HG02798 (cell line): ENCODE measurements at regions not wholly inside any gene's neighbourhood (a gene's known extent, or its start where the extent isn't known, plus 50 kb on each side); places are given as distances from the start of the nearest gene placed in this dataset.

Source experiments
- ATAC-seq: cut with Tn5 transposase; IDR thresholded peaks from one replicate; pipeline ENCODE4 v1.9.1; 2021; ENCODE audit warnings: mild to moderate bottlenecking; ENCODE audit not compliant: unreplicated experiment, poor library complexity

DNA sequence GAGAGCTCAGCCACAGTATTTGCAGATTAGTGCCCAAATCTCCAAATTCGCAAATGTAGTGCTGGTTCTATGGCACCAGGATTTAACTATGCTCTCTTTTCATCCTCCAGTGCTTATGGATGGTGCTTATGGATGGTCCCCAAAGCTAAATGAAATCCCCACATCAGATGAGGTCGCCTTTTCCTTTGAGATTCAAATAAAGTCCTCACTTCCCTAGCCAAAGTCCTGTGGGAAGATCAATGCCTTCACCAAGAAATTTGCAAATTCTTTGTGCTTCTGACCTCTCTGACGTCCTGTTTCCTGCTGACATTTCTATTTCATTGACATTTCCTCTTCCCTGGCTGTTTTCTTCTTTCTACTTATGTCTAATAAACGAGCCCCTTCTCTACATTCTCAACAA is 1077.0 kb upstream of the C9orf72 start:
- no peak for ATAC-seq

DNA sequence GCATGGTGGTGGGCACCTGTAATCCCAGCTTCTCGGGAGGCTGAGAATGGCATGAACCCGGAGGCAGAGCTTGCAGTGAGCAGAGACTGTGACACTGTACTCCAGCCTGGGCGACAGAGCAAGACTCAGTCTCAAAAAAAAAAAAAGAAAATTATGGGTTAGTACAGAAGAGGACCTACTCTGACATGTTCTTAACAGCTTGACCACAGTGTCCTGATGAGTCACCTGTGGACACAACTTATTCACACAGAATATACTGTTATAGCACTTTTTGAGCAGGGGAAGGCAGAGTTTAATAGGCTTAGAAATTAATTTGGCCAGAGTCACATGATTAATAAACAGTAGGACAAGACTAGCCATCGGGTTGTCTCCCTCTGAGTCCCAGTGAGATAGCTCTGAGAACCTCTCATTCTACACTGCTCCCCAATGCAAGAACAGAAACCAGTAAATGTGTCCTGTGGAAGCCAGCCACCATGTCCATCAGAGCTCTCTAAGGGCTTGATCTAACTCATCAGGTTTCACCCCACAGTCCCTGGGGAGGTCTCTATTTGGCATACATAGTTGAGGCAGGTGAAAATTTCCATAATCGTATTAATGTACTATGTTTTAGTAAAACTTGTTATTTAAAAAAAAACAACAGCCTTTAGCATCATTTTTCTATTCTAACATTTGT is 1077.9 kb upstream of the C9orf72 start:
- ATAC-seq: no peak

DNA sequence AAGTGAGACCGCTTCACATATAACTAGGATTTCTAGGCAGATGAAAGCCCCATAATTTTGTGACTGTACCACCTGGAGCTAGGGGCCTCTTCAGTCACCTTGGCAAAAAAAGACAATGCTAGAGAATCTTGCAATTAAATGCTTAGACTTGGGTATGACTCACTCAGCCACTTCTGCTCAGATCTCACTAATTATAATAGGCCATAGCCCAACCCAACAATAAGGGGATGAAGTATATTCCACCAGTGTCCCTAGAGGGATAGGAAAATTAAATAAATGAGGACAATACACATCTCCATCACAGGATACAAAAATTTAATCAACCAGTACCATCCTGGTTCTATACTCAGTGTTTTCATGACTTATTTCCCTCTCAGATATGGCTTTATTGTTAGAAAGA is 1079.9 kb upstream of the C9orf72 start:
- ATAC-seq: no peak

- ATAC-seq: no peak
Observed at GRCh38 chr9:28656727-28657126, 1083.4 kb upstream of the C9orf72 start.

GRCh38 chr9:28661853-28662252 is 1088.6 kb upstream of the C9orf72 start:
- no peak for ATAC-seq

GRCh38 chr9:28662675-28663074 is 1089.4 kb upstream of the C9orf72 start:
- ATAC-seq: no peak

DNA sequence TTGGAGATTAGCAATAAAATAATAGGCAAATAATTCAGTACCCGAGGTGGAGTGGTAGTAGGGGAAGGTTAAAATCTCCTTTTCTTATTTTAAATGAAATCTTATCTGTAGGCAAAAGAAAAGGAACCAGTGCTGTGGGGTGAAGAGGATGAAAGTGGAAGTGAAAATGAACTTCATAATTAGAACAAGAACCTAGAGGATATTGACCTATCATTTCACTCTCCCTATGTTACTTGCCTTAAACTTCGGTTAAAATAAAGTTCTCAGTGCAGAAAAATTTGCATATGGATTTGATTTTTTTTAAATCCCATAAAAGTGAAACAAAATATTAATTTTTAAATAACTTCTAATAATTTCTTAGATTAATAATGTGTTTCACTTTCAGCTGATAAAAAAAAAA is 1094.9 kb upstream of the C9orf72 start:
- ATAC-seq: peak; percentile 68

DNA sequence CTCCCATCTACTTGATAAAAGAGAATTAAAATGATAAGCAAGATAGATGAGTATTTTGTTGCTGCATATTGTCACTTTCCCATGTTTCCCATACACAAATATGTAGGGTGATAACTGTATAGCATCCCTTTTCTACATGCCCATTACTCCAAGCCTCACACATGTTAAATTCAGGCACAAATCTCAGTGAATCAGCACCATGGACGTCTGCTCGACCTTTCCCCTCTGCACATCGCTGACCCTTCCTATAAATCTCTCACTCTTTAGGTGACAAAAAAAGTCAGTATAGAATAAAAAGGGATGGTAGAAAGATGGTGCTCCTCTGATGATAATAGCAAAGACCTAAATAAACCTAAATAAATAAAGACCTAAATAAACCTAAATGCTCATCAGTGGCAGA is 1097.7 kb upstream of the C9orf72 start:
- no peak for ATAC-seq

- ATAC-seq: no peak
Observed at GRCh38 chr9:28678097-28678496, 1104.8 kb upstream of the C9orf72 start.

GRCh38 chr9:28688172-28688571 is 1114.9 kb upstream of the C9orf72 start:
- no peak for ATAC-seq

GRCh38 chr9:28692012-28692411 is 1118.7 kb upstream of the C9orf72 start:
- no peak for ATAC-seq

- no peak for ATAC-seq
Observed at GRCh38 chr9:28696960-28697359, 1123.7 kb upstream of the C9orf72 start.

- ATAC-seq: no peak
Observed at GRCh38 chr9:28699632-28700031, 1126.4 kb upstream of the C9orf72 start.

- ATAC-seq: no peak
Observed at GRCh38 chr9:28707616-28708015, 1134.3 kb upstream of the C9orf72 start.

GRCh38 chr9:28714188-28714587 is 1140.9 kb upstream of the C9orf72 start:
- ATAC-seq: no peak

DNA sequence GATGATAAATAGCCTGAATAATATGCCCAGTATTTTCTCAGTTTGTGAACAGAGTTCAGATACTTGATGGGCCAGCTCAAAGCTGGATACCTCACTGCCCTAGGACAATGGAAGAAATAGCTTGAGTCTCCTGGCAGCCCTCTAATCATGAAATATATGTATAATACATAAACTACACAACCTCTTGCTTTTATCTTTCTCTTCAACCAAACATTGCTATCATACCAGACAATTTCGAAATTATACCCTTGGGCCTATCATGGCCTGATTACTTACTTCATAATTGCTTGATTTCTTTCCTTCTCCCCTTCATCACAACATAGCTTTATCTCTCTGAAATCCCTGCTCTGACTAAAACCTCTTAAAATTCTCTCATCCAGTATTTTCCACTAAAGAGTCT is 1144.9 kb upstream of the C9orf72 start:
- no peak for ATAC-seq

GRCh38 chr9:28720746-28721145 is 1147.5 kb upstream of the C9orf72 start:
- no peak for ATAC-seq

DNA sequence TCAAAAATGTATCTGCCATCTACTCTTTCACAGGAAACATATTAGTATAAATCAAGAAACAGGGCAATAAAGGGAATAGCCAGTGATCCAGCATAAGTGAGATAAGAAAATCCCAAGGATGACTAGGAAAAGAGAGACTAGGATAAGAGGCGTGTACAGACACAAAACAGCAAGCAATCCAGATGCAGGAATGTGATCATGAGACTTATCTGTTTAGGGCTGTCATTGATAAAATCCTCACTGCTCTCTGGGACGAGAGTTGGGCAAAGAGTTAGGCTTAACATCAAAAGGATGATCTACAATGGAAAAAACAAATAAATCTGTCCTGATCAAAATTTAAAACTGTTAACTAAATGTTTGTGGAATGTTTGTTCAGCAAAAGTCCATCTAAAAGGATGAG is 1156.8 kb upstream of the C9orf72 start:
- no peak for ATAC-seq

- no peak for ATAC-seq
Observed at GRCh38 chr9:28735738-28736342, 1162.6 kb upstream of the C9orf72 start.

DNA sequence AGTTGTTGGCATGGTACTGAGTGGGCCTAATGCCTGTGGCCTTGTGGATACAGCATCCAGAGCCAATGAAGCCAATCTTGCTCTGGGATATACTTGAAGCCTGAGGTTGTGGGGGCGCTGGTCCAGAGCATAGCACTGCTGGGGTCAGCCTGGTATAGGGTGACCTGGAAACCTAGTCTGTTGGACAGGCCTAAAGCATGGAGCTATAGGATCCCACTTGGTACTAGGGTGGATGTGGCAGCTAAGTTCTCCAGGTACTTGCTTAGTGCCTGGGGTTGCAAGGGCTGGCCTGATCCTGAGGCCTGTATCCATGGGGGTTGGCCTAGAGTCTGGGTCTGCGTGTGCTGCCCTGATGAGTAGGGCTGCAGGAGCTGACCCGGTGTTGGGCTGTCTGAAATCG is 1168.2 kb upstream of the C9orf72 start:
- no peak for ATAC-seq

DNA sequence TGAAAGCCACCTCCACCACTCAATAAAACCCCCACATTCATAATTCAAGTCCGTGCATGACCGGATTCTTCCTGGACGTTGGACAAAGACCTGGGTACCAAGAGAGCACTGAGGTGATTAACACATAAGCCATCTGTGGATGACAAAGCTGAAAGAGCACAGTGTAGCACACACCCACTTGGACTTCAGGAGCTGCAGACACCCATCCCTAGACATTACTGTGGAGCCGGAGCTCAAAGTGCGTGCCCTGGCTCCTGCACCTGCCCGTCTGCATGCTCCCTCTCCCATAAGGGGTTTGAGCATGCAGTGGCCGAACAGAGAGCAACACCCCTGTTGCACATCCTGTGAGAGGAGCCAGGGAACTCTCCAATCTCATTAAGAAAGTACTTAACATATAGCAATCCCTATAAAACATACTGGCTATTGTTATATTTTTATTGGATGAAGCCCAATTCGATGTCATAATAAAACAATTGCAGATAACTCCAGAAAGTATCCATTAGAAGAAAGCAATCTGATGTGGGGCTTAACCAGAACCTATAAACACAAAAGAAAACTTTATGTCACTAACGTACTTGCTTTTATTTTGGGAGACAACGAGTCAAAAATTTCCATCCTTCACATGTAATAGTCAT is 1174.2 kb upstream of the C9orf72 start:
- ATAC-seq: no peak

DNA sequence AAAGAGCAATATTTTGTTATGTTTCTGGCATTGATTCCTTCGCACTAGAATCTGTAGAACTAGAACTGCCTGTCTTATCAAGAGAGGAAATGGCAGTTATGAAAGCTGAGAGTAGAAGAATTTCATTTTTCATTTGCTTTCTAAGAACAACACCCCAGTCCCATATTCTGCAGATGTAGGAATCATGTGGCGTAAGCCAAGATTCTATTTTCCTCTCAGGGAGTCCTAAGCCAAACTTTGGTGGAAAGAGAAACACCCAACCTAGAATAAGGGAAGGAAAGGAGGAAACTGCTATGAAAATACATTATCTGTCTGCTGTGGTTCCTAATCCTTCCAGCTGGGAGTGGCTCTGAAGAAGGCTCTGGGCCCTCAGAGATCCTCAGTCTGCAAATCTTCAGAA is 1176.9 kb upstream of the C9orf72 start:
- ATAC-seq: no peak
